PC-9 (cell line): ENCODE measurements at regions not wholly inside any gene's neighbourhood (a gene's known extent, or its start where the extent isn't known, plus 50 kb on each side); places are given as distances from the start of the nearest gene placed in this dataset.

ENCODE experiments used
- EZH2 ChIP-seq: fragments of 200-600 bp; sonication (generic); IDR thresholded peaks from 2 replicates; pipeline ENCODE4 v1.8.0; 2017; ENCODE audit warnings: antibody characterized with exemption, low read depth
- TF ChIP-seq, protein P1 (sequence below): fragments of 200-600 bp; sonication (generic); conservative IDR thresholded peaks from 2 replicates; pipeline ENCODE4 v1.6.1; 2017; ENCODE audit warnings: mixed run types, antibody characterized with exemption, mild to moderate bottlenecking, moderate library complexity

DNA sequence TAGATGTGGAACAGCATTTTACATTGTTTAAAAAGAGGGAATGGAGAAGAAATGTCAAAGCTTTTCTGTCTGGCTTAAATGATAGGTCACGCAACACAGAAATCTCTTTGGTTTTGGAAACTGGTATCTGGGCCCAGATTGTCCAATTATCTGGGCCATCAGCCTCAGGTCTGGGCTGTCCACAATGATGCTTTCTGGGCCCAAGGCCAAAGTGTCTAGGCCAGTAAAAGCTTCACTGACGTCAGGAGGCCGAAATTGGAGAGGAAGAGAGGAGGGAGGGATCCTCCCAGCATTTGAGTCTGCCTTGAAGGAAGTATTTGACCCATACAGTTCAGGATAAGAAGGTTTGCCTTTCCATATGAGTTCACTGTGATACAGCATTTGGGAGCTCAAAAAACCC is 60.7 kb upstream of the ALDH1A3 start:
- TF ChIP-seq, protein P1, sequence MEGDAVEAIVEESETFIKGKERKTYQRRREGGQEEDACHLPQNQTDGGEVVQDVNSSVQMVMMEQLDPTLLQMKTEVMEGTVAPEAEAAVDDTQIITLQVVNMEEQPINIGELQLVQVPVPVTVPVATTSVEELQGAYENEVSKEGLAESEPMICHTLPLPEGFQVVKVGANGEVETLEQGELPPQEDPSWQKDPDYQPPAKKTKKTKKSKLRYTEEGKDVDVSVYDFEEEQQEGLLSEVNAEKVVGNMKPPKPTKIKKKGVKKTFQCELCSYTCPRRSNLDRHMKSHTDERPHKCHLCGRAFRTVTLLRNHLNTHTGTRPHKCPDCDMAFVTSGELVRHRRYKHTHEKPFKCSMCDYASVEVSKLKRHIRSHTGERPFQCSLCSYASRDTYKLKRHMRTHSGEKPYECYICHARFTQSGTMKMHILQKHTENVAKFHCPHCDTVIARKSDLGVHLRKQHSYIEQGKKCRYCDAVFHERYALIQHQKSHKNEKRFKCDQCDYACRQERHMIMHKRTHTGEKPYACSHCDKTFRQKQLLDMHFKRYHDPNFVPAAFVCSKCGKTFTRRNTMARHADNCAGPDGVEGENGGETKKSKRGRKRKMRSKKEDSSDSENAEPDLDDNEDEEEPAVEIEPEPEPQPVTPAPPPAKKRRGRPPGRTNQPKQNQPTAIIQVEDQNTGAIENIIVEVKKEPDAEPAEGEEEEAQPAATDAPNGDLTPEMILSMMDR = no peak
- no peak for TF ChIP-seq EZH2
